ENCODE measurements at regions not wholly inside any gene's neighbourhood (a gene's known extent, or its start where the extent isn't known, plus 50 kb on each side); places are given as distances from the start of the nearest gene placed in this dataset.

- TF ChIP-seq CTCF (conservative IDR thresholded peaks at IDR 0.05) (no peak), ZFX (IDR thresholded peaks at IDR 0.05) (no peak)
Observed at GRCh38 chr5:93325946-93326345, 255.1 kb downstream of the NR2F1-AS1 start.
